ENCODE measurements at regions not wholly inside any gene's neighbourhood (a gene's known extent, or its start where the extent isn't known, plus 50 kb on each side); places are given as distances from the start of the nearest gene placed in this dataset.

GRCh38 chr12:77535734-77536133 is 295.0 kb upstream of the NAV3 start:
- H3K36me3 Mint-ChIP-seq (ENCODE audit: low read depth): no peaks in the 10 kb centered on the region
- intact Hi-C loops (cut with micrococcal nuclease): no loop called here
- no peaks in the 10 kb centered on the region for H3K4me1 Mint-ChIP-seq (ENCODE audit: low read depth)
- H3K27ac Mint-ChIP-seq: no peak overlapping the region
- peaks cover 3% of the 10 kb centered on the region for H3K9me3 Mint-ChIP-seq
- no peaks in the 10 kb centered on the region for H3K27me3 Mint-ChIP-seq (ENCODE audit: low read depth)
- no peak for DNase-seq (ENCODE audit: low spot score)
- no peak overlapping the region for H3K4me3 Mint-ChIP-seq (ENCODE audit: low read depth)

DNA sequence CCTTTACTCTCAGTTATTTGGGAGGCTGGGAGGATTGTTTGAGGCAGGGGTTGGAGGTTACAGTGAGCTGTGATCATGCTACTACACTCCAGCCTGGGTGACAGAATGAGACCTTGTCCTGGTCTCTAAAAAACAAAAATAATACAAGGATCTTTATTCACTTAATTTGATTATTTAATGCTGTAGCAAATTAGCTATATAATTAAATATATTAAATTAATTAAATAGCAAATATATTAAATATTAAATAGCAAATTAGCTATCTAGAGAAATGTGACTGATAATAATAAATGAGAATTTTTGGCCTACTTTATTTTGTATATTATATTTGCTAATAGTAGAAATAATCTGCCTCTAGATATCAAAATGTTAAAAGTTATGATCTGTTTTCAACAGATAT is 298.8 kb upstream of the NAV3 start:
- peaks cover 7% of the 10 kb centered on the region for H3K9me3 Mint-ChIP-seq
- intact Hi-C loops (cut with micrococcal nuclease): no loop called here
- H3K36me3 Mint-ChIP-seq (ENCODE audit: low read depth): no peaks in the 10 kb centered on the region
- no peak overlapping the region for H3K27ac Mint-ChIP-seq
- no peaks in the 10 kb centered on the region for H3K27me3 Mint-ChIP-seq (ENCODE audit: low read depth)
- H3K4me3 Mint-ChIP-seq (ENCODE audit: low read depth): no peak overlapping the region
- H3K4me1 Mint-ChIP-seq (ENCODE audit: low read depth): no peaks in the 10 kb centered on the region
- DNase-seq (ENCODE audit: low spot score): no peak

- Mint-ChIP-seq H3K36me3 (ENCODE audit: low read depth) (no peaks in the 10 kb centered on the region), H3K4me1 (ENCODE audit: low read depth) (no peaks in the 10 kb centered on the region), H3K9me3 (peaks cover 19% of the 10 kb centered on the region), H3K27ac (no peak overlapping the region), H3K4me3 (ENCODE audit: low read depth) (no peak overlapping the region), H3K27me3 (ENCODE audit: low read depth) (no peaks in the 10 kb centered on the region)
- no peak for DNase-seq (ENCODE audit: low spot score)
- intact Hi-C loops (cut with micrococcal nuclease): no loop called here
Observed at GRCh38 chr12:77522247-77522646, 308.4 kb upstream of the NAV3 start.

- H3K27me3 Mint-ChIP-seq (ENCODE audit: low read depth): no peaks in the 10 kb centered on the region
Observed at GRCh38 chr12:77521508-77522115, 309.1 kb upstream of the NAV3 start.

DNA sequence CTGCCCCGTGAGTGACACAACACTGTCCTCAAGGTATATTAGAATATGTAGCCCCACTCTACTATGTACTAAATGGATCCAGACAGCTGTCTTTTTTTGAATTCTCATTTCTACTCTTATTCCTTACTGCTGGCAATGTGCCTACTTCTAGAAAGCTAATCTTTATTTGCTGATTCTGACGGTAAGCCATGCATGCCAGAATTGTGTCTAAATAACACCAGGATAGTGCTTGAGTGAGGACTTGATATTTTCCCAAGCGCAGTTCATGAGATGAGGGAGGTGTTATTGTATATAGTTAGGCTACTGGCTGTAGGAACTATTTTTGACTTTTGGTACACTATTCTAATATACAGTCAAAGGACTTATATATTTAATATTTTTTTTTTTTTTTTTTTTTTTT is 316.2 kb upstream of the NAV3 start:
- Mint-ChIP-seq H3K4me3 (ENCODE audit: low read depth) (no peak overlapping the region), H3K27me3 (ENCODE audit: low read depth) (no peaks in the 10 kb centered on the region), H3K27ac (no peak overlapping the region), H3K36me3 (ENCODE audit: low read depth) (no peaks in the 10 kb centered on the region), H3K9me3 (no peaks in the 10 kb centered on the region), H3K4me1 (ENCODE audit: low read depth) (no peaks in the 10 kb centered on the region)
- intact Hi-C loops (cut with micrococcal nuclease): no loop called here
- DNase-seq (ENCODE audit: low spot score): no peak

More at GRCh38 chr12:77521508-77522115, 309.1 kb upstream of the NAV3 start:
- Mint-ChIP-seq H3K36me3 (ENCODE audit: low read depth) (no peaks in the 10 kb centered on the region), H3K4me1 (ENCODE audit: low read depth) (no peaks in the 10 kb centered on the region), H3K9me3 (peaks cover 18% of the 10 kb centered on the region), H3K27ac (no peak overlapping the region), H3K4me3 (ENCODE audit: low read depth) (no peak overlapping the region)
- intact Hi-C loops (cut with micrococcal nuclease): no loop called here
- no peak for DNase-seq (ENCODE audit: low spot score)

DNA sequence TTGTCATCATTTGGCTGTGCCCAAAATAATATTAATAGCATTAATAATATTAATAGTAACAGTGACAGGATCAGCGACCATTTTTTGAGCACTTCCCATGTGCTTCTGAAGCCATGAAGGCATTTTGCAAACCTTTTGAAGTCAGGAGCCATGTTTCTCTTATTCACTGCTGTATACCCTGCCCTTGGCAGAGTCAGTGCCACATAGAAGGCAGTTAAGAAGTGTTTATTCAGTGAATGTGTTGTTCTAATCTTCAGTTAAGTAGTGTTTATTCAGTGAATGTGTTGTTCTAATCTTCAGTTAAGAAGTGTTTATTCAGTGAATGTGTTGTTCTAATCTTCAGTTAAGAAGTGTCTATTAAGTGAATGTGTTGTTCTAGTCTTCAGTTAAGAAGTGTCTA is 319.7 kb upstream of the NAV3 start:
- H3K4me3 Mint-ChIP-seq (ENCODE audit: low read depth): no peak overlapping the region
- H3K9me3 Mint-ChIP-seq: peaks cover 5% of the 10 kb centered on the region
- no peaks in the 10 kb centered on the region for H3K27me3 Mint-ChIP-seq (ENCODE audit: low read depth)
- intact Hi-C loops (cut with micrococcal nuclease): no loop called here
- no peak for DNase-seq (ENCODE audit: low spot score)
- H3K27ac Mint-ChIP-seq: no peak overlapping the region
- no peaks in the 10 kb centered on the region for H3K36me3 Mint-ChIP-seq (ENCODE audit: low read depth)
- H3K4me1 Mint-ChIP-seq (ENCODE audit: low read depth): no peaks in the 10 kb centered on the region

DNA sequence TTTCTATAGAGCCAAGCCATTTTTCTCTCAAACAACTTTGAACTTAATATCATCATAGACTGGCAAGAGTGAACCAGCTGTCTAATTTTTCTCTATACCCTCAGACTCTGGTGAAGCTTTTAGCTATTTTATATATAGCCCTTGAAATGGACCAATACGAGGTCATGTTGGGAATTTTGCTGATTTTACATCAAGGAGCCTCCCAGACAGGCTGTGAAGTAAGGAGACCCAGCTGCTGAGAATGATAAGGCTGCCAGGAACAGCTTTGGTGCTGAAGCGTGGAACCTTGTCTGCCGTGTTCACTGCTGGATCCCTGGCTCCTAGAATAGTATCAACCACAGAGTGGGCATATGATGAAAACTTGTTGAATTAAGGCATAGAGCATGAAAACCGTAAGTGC is 326.2 kb upstream of the NAV3 start:
- no peak for DNase-seq (ENCODE audit: low spot score)
- intact Hi-C loops (cut with micrococcal nuclease): no loop called here
- Mint-ChIP-seq H3K36me3 (ENCODE audit: low read depth) (no peaks in the 10 kb centered on the region), H3K4me3 (ENCODE audit: low read depth) (no peak overlapping the region), H3K27me3 (ENCODE audit: low read depth) (no peaks in the 10 kb centered on the region), H3K4me1 (ENCODE audit: low read depth) (no peaks in the 10 kb centered on the region), H3K9me3 (peaks cover 9% of the 10 kb centered on the region), H3K27ac (no peak overlapping the region)

- no peak for DNase-seq (ENCODE audit: low spot score)
- H3K36me3 Mint-ChIP-seq (ENCODE audit: low read depth): no peaks in the 10 kb centered on the region
- no peak overlapping the region for H3K4me3 Mint-ChIP-seq (ENCODE audit: low read depth)
- H3K27me3 Mint-ChIP-seq (ENCODE audit: low read depth): no peaks in the 10 kb centered on the region
- intact Hi-C loops (cut with micrococcal nuclease): no loop called here
- peaks cover 4% of the 10 kb centered on the region for H3K9me3 Mint-ChIP-seq
- H3K4me1 Mint-ChIP-seq (ENCODE audit: low read depth): no peaks in the 10 kb centered on the region
- no peak overlapping the region for H3K27ac Mint-ChIP-seq
Observed at GRCh38 chr12:77500089-77500488, 330.6 kb upstream of the NAV3 start.

DNA sequence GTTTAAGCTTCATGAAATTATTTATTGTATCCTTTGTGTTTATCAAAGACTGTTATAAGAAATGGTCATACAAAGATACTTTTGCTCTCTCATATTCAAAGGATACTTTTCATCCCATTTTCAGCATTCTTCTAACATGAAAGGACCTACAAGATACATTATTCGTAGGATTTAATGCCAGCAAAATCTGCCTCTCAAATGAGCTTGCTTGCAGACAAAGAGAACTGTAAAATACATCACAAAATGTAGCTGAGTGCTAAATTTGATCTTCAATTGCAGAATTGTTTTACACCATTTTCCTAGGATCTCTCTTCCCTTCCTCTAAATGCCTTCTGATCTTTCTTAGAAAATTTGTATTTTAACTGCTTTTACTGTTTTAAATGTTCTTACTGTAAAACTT is 333.0 kb upstream of the NAV3 start:
- intact Hi-C loops (cut with micrococcal nuclease): no loop called here
- Mint-ChIP-seq H3K9me3 (peaks cover 4% of the 10 kb centered on the region), H3K27me3 (ENCODE audit: low read depth) (no peaks in the 10 kb centered on the region), H3K4me1 (ENCODE audit: low read depth) (no peaks in the 10 kb centered on the region), H3K4me3 (ENCODE audit: low read depth) (no peak overlapping the region), H3K27ac (no peak overlapping the region), H3K36me3 (ENCODE audit: low read depth) (no peaks in the 10 kb centered on the region)
- DNase-seq (ENCODE audit: low spot score): no peak

GRCh38 chr12:77496714-77497113 is 334.0 kb upstream of the NAV3 start:
- intact Hi-C loops (cut with micrococcal nuclease): no loop called here
- H3K36me3 Mint-ChIP-seq (ENCODE audit: low read depth): no peaks in the 10 kb centered on the region
- no peaks in the 10 kb centered on the region for H3K4me1 Mint-ChIP-seq (ENCODE audit: low read depth)
- no peak overlapping the region for H3K27ac Mint-ChIP-seq
- no peak overlapping the region for H3K4me3 Mint-ChIP-seq (ENCODE audit: low read depth)
- DNase-seq (ENCODE audit: low spot score): no peak
- no peaks in the 10 kb centered on the region for H3K27me3 Mint-ChIP-seq (ENCODE audit: low read depth)
- peaks cover 4% of the 10 kb centered on the region for H3K9me3 Mint-ChIP-seq

GRCh38 chr12:77494296-77494695 is 336.4 kb upstream of the NAV3 start:
- Mint-ChIP-seq H3K4me3 (ENCODE audit: low read depth) (no peak overlapping the region), H3K27ac (no peak overlapping the region), H3K36me3 (ENCODE audit: low read depth) (no peaks in the 10 kb centered on the region), H3K4me1 (ENCODE audit: low read depth) (no peaks in the 10 kb centered on the region), H3K27me3 (ENCODE audit: low read depth) (no peaks in the 10 kb centered on the region), H3K9me3 (no peaks in the 10 kb centered on the region)
- DNase-seq (ENCODE audit: low spot score): no peak
- intact Hi-C loops (cut with micrococcal nuclease): no loop called here

GRCh38 chr12:77493302-77494168 is 337.2 kb upstream of the NAV3 start:
- no peak overlapping the region for H3K4me3 Mint-ChIP-seq (ENCODE audit: low read depth)
- intact Hi-C loops (cut with micrococcal nuclease): no loop called here
- no peak for DNase-seq (ENCODE audit: low spot score)
- H3K27me3 Mint-ChIP-seq (ENCODE audit: low read depth): no peaks in the 10 kb centered on the region
- H3K9me3 Mint-ChIP-seq: no peaks in the 10 kb centered on the region
- H3K4me1 Mint-ChIP-seq (ENCODE audit: low read depth): no peaks in the 10 kb centered on the region
- H3K27ac Mint-ChIP-seq: no peak overlapping the region
- H3K36me3 Mint-ChIP-seq (ENCODE audit: low read depth): no peaks in the 10 kb centered on the region

DNA sequence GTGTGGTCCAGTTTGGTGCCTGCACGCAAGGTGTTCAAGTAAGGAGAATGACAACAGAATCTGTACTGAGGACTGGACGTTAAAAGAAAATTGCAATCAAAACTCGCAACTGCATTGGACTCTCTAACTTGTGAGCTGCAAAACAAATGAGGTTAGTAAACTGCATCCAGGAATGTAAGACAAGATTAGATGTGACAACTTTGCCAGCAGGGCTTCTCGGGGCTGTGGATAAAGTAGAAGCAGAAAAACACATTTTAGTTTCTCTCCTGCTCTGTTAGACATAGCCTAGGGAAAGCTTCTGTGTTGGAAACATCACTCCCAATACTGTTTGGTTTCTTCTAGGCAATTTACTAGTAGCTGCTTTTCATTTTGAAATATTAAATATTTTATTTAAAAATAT is 338.2 kb upstream of the NAV3 start:
- Mint-ChIP-seq H3K36me3 (ENCODE audit: low read depth) (no peaks in the 10 kb centered on the region), H3K4me3 (ENCODE audit: low read depth) (no peak overlapping the region)

More for the DNA sequence above, 338.2 kb upstream of the NAV3 start:
- DNase-seq (ENCODE audit: low spot score): no peak
- Mint-ChIP-seq H3K27me3 (ENCODE audit: low read depth) (no peaks in the 10 kb centered on the region), H3K27ac (no peak overlapping the region), H3K4me1 (ENCODE audit: low read depth) (no peaks in the 10 kb centered on the region), H3K9me3 (no peaks in the 10 kb centered on the region)
- intact Hi-C loops (cut with micrococcal nuclease): no loop called here
